Keratinocyte (primary cell): ENCODE measurements at regions not wholly inside any gene's neighbourhood (a gene's known extent, or its start where the extent isn't known, plus 50 kb on each side); places are given as distances from the start of the nearest gene placed in this dataset.

Experiments used
- CTCF ChIP-seq, 3 experiments: IDR thresholded peaks in 1 of 3; conservative IDR thresholded peaks in 1 of 3; optimal IDR thresholded peaks in 1 of 3; 2 replicates in 2 of 3; 3 replicates in 1 of 3; pipeline versions ENCODE3 to v1.5.1; 2011; ENCODE audit warnings: low read length in 3 of 3, mild to moderate bottlenecking in 3 of 3, moderate library complexity in 2 of 3, control low read depth in 1 of 3, inconsistent platforms in 1 of 3; ENCODE audit not compliant: insufficient read depth in 2 of 3; ENCODE audit errors: extremely low read depth in 1 of 3
- EZH2 ChIP-seq: IDR thresholded peaks from one replicate; pipeline ENCODE4 v1.6.1; 2012; ENCODE audit warnings: inconsistent platforms, mild to moderate bottlenecking, low read length, moderate library complexity

GRCh38 chr7:13185139-13185538, 497.7 kb downstream of the ARL4A start:
- TF ChIP-seq CTCF (optimal IDR thresholded peaks at IDR 0.05 in 1 of 3, IDR thresholded peaks at IDR 0.05 in 1 of 3, conservative IDR thresholded peaks at IDR 0.05 in 1 of 3; ENCODE audit: extremely low read depth in 1 of 3, insufficient read depth in 2 of 3, low read length in 3 of 3) (no peak), EZH2 (no peak)
